Hematopoietic multipotent progenitor cell treated with erythropoietin and hydrocortisone succinate and interleukin-3 and kit ligand, for 4 days (in vitro differentiated cells): ENCODE measurements at regions not wholly inside any gene's neighbourhood (a gene's known extent, or its start where the extent isn't known, plus 50 kb on each side); places are given as distances from the start of the nearest gene placed in this dataset.
A peak's percentile ranks its signal among the peaks of the same experiment; 100 is the strongest.

Experiments used
- DNase-seq: peaks from one replicate; pipeline ENCODE4 v3.0.0-alpha.2; 2015

GRCh38 chr6:137737836-137738596 is 129.0 kb upstream of the TNFAIP3 start:
- DNase-seq, result no peak

- DNase-seq, result no peak
These were observed 128.0 kb upstream of the TNFAIP3 start for GRCh38 chr6:137738931-137739504.

GRCh38 chr6:137739544-137739943 is 127.5 kb upstream of the TNFAIP3 start:
- no peak for DNase-seq

DNA sequence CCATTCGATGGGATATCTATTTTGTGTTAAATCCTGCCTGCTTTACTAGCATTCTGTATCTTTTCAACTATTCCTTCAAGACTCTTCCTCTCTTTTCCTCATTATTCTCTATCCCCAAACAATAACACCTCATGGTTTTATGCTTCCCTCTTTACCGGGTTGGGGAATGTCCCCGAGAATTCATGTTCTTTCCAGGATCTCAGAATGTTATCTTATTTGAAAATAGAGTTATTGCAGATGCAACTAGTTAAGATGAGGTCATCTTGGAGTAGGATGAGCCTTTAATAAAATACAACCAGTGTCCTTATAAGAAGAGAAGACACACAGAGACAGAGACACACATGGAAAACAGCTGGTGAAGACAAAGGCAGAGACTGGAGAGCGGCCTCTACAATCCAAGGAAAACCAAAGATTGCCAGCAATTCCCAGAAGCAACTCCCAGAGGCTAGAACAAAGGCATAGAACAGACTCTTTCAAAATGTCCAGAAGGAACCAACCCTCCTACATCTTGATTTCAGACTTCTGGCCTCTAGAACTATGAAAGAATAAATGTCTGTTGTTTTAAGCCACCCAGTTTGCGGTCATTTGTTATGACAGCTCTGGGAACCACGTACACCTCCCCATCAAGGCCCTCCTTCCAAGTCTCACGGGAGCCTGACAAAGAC is 126.8 kb upstream of the TNFAIP3 start:
- DNase-seq, result no peak

DNA sequence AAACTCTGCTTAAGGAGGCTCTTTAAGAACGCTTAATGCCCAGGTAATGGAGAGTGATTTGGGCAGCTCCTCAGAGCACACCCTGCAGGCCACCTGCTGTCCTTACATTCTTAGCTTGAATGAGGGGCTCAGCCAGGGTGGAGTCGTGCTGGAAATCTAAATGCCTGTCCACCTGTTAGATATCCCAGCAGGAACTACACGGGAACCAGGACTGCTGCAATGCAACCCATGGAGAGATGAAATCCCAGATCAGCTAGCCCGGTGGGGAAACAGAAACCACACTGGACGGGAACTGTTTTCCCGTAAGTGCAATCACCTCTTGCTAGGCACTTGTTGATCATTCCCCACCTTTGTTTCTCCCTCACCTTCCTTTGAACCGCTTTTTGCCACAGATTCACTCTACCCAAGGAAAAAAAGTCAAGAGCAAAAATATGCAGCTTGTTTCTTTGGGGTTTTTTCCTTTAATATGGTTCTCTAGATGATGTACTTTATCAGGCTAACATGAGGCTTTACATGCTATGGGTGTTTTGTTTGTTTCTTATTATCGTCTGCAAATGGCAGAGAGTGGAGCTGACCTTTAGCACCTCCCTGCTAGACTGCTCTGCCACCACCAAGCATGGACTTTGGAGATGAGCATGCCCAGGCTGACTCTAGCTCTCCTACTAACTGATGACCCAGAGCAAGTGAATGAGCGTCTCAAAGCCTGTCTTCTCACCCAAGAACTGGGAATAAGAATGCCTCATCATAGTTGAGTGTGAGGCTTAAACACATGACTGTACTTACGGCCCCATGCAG is 125.9 kb upstream of the TNFAIP3 start:
- DNase-seq, result no peak

GRCh38 chr6:137743493-137743892 is 123.6 kb upstream of the TNFAIP3 start:
- no peak for DNase-seq

DNA sequence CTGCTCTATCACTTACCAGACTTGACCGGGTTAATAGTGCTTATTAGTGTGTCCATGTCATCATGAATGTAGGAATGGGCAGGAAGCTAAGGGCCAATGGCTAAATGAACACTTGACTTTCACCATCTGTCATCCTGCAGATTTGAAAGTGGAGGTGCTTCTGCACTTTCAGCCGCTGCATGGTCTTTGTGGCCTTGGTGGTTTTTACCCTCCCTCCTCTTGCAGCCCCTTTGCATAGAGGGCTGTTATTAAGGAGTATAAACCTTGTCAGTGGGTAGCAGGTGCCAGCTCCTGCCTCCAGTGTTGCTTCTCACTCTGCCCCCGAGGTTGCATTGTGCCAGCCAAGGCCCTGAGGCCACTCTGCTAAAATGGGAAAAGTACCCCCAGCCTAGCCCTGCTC is 122.2 kb upstream of the TNFAIP3 start:
- no peak for DNase-seq

- no peak for DNase-seq
These were observed 121.7 kb upstream of the TNFAIP3 start for GRCh38 chr6:137745321-137745720.

- no peak for DNase-seq
These were observed 120.8 kb upstream of the TNFAIP3 start for GRCh38 chr6:137746264-137746663.

DNA sequence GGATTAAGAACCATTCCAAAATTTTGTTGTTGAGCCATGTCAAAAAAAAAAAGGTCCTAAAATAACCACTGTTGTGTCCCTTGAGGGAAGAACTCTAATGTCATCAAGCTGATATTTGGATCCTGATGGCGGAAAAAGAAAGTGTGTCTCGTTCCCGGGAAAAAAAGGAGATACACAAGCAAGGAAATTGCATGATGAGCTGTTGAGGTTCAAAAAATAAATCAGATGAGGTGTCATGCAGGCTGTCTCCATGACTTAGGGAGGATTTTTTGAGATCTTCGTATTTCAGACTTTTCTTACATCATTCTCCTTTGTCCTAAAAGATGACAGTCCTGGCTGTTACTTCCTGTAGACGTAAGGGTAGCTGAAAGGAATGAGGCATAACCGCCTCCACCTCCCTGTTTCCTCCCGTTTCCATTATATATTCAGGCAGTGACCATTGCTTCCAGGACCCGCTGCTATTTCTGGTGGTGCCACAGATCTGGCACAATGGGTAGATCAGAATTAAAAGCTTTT is 117.3 kb upstream of the TNFAIP3 start:
- no peak for DNase-seq

DNA sequence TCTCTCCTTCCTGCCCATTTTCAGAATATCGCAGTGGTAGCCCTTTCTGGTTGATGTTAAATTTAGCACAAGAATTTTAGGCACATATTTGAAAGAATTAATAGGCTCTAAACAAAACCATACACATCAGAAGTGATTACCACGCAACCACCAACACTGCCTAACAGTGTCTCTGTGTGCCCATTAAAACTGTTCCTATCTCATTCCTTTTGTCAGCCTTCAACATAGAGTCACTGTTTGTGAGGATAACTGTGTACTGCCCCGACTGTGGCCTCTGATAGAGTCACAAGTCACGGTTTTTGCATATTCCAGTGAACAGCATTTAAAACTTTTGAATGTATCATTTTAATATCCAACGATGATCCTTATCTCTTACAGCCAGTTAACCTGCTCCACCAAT is 116.8 kb upstream of the TNFAIP3 start:
- DNase-seq, result no peak

DNA sequence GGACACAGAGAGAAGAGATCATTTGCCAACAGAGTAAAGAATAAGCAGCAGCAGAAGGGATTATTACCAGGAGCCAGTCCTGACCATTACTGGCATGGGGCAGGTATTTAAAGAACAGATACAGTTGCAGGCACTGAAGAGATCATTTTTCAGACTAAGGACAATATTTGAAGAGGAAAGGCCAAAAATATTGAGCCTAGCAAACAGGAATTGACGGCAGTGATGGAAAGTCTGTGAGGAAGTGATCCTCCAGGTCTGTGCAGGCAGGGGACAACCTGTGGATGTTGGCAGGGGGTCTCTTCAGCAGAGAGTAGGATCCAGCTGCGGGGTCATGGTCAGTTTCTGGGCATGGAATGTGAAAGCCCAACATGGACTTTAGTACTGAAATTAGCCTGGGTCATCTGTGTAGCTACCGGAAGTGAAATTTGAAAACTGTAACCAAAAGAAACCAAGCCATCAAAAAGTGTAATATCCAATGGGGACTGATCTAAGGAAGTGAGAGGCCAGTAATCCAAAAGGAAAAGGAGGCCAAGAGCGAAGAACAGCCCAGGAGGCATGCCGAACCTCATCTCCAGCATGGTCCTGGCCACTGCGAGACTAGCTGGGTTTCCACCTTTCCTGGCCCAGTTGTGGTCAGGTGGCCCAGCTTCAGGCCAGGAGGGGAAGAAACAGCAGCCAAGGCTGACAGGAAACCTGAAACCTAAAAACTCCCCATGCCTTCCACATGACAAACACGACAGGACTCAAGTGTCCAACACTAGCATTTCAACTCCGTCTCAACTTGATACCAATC is 115.1 kb upstream of the TNFAIP3 start:
- DNase-seq, result no peak

GRCh38 chr6:137754366-137754765 is 112.7 kb upstream of the TNFAIP3 start:
- peak; percentile 37 for DNase-seq

- no peak for DNase-seq
These were observed 112.2 kb upstream of the TNFAIP3 start for GRCh38 chr6:137754866-137755265.

GRCh38 chr6:137755284-137755683 is 111.8 kb upstream of the TNFAIP3 start:
- DNase-seq, result no peak

DNA sequence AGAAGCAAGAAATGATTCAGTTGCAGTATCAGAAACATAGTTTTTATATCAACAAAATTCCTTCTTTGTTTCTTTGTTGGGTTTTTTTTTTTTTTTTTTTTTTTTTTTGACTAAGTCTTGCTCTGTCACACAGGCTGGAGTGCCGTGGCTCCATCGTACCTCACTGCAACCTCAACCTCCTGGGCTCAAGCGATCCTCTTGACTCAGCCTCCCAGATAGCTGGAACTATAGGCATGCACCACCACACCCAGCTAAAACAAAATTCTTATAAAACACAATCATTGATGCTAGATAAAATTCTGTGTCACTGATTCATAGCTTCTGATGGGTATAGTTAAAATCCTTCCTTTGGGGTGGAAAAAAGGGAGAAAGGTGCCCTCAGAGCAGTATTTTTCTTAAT is 110.3 kb upstream of the TNFAIP3 start:
- DNase-seq, result no peak

GRCh38 chr6:137758661-137759060 is 108.4 kb upstream of the TNFAIP3 start:
- DNase-seq, result no peak

DNA sequence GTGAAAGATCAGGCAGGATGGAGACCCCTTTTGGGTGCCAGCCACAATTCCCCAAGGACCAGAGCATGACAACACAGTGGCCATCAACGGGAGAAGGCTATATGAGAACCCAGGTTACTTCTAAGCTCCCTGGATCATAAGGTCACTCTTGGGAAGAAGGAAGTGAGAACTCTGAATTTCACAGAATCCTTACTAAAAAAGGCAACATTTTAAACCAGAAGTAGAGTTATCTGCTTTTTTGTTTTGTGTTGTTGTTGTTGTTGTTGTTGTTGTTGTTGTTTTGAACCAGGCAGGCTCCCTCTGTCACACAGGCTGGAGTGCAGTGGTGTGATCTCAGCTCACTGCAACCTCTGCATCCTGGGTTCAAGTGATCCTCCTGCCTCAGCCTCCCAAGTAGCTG is 107.4 kb upstream of the TNFAIP3 start:
- no peak for DNase-seq

DNA sequence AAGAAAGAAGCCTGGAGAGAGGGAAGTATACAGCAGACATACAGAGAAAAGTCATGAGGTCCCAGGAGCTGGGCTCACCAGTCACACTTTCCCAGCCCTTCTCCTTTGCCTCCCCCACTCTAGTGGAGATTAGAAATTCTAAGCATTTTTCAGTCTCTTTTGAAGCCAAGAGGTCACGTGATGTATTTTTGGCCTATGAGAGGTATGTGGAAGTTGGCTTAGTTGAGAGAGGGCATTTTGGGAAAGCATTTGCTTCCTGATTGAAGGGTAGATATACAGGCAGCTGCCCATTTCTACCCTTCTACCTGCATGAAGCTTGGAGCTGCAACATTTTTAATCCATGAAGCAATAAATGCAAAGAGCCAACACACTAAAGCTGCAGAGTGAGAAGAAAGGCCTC is 106.0 kb upstream of the TNFAIP3 start:
- DNase-seq, result no peak

DNA sequence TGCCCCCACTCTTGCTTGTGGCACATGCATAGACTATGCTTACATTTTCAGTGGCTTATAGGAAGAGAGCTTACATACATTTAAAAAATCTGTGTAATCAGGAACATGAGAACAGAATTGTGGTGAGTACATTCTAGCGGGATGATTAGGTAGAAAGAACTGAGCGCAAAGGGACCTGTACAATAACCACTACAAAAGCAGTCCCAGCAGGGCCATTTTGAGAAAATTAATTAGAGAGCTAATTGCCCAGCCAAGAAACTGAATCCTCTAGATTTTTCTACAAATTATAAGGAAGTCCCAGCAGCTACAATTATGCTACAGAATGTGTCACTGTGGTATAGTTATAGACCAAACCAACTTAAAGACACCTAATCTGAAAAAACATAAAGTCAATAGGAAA is 105.6 kb upstream of the TNFAIP3 start:
- DNase-seq, result no peak

GRCh38 chr6:137762168-137763090 is 104.6 kb upstream of the TNFAIP3 start:
- no peak for DNase-seq
